Mesodermal cell (in vitro differentiated cells): ENCODE measurements at regions not wholly inside any gene's neighbourhood (a gene's known extent, or its start where the extent isn't known, plus 50 kb on each side); places are given as distances from the start of the nearest gene placed in this dataset.

ENCODE experiments used
- H3K27ac ChIP-seq: 2 replicates; pipeline ENCODE4 v1.7.0; 2013; ENCODE audit warnings: mild to moderate bottlenecking, low read depth, low read length, moderate library complexity; ENCODE audit not compliant: severe bottlenecking
- H3K36me3 ChIP-seq: 2 replicates; pipeline ENCODE4 v1.7.1; 2013; ENCODE audit warnings: mild to moderate bottlenecking, low read length, moderate library complexity; ENCODE audit not compliant: control insufficient read depth, insufficient read depth
- H3K4me1 ChIP-seq: one replicate; pipeline ENCODE4 v1.7.1; 2013; ENCODE audit warnings: mild to moderate bottlenecking, low read length; ENCODE audit not compliant: insufficient read depth, control insufficient read depth, poor library complexity, severe bottlenecking
- H3K4me3 ChIP-seq: 2 replicates; pipeline ENCODE4 v1.7.0; 2013; ENCODE audit warnings: low read length, control low read depth, mild to moderate bottlenecking; ENCODE audit not compliant: insufficient read depth, poor library complexity, severe bottlenecking; ENCODE audit errors: extremely low read depth
- H3K9me3 ChIP-seq: 2 replicates; pipeline ENCODE4 v1.7.1; 2013; ENCODE audit warnings: mild to moderate bottlenecking, low read length, moderate library complexity; ENCODE audit not compliant: control insufficient read depth
- WGBS, 2 experiments: methylation state at CpG; one replicate each; pipeline ENCODE4 v1.1.5; 2013; ENCODE audit warnings: missing lambda C conversion rate in 2 of 2; ENCODE audit not compliant: insufficient coverage in 2 of 2; 5-methylcytosine and 5-hydroxymethylcytosine counted together

- H3K4me1 ChIP-seq, result no peaks in the 10 kb centered on the region
- WGBS, 2 experiments, result no CpG with 5 or more reads among the region's 1 CpG
Observed at GRCh38 chr2:146143971-146144370, 1624.1 kb upstream of the ZEB2 start.

GRCh38 chr2:146138820-146139219 lies 1618.9 kb upstream of the ZEB2 start:
- no CpG with 5 or more reads among the region's 3 CpGs for WGBS, 2 experiments
- H3K9me3 ChIP-seq, result no peaks in the 10 kb centered on the region
- H3K4me1 ChIP-seq, result no peaks in the 10 kb centered on the region
- no peaks in the 10 kb centered on the region for H3K36me3 ChIP-seq
- H3K27ac ChIP-seq, result no peak overlapping the region
- no peak overlapping the region for H3K4me3 ChIP-seq

More at GRCh38 chr2:146143971-146144370, 1624.1 kb upstream of the ZEB2 start:
- no peaks in the 10 kb centered on the region for H3K9me3 ChIP-seq
- H3K27ac ChIP-seq, result no peak overlapping the region
- H3K4me3 ChIP-seq, result no peak overlapping the region
- H3K36me3 ChIP-seq, result no peaks in the 10 kb centered on the region

- Histone ChIP-seq H3K9me3 (no peaks in the 10 kb centered on the region), H3K27ac (no peak overlapping the region), H3K4me1 (peaks cover under 1% of the 10 kb centered on the region), H3K4me3 (no peak overlapping the region), H3K36me3 (no peaks in the 10 kb centered on the region)
- no CpG with 5 or more reads among the region's 1 CpG for WGBS, 2 experiments
Observed at GRCh38 chr2:146135245-146135644, 1615.3 kb upstream of the ZEB2 start.

- H3K4me3 ChIP-seq, result no peak overlapping the region
- H3K4me1 ChIP-seq, result peaks cover 3% of the 10 kb centered on the region
- WGBS, 2 experiments, result no CpG with 5 or more reads among the region's 1 CpG
- H3K36me3 ChIP-seq, result no peaks in the 10 kb centered on the region
- no peaks in the 10 kb centered on the region for H3K9me3 ChIP-seq
- H3K27ac ChIP-seq, result no peak overlapping the region
Observed at GRCh38 chr2:146131785-146132184, 1611.9 kb upstream of the ZEB2 start.

- Histone ChIP-seq H3K9me3 (no peaks in the 10 kb centered on the region), H3K4me3 (no peak overlapping the region), H3K27ac (no peak overlapping the region), H3K4me1 (peaks cover 3% of the 10 kb centered on the region), H3K36me3 (no peaks in the 10 kb centered on the region)
- WGBS, 2 experiments, result 54 to 64% methylated on average over 2 of the region's 2 CpGs
Observed at GRCh38 chr2:146131048-146131447, 1611.1 kb upstream of the ZEB2 start.

- Histone ChIP-seq H3K27ac (no peak overlapping the region), H3K4me1 (peaks cover 3% of the 10 kb centered on the region), H3K9me3 (no peaks in the 10 kb centered on the region), H3K36me3 (no peaks in the 10 kb centered on the region), H3K4me3 (no peak overlapping the region)
- WGBS, 2 experiments, result 82 to 83% methylated on average over 2 of the region's 4 CpGs
Observed at GRCh38 chr2:146130290-146130689, 1610.4 kb upstream of the ZEB2 start.

- H3K9me3 ChIP-seq, result no peaks in the 10 kb centered on the region
- no CpG with 5 or more reads among the region's 2 CpGs for WGBS, 2 experiments
- no peak overlapping the region for H3K27ac ChIP-seq
- no peaks in the 10 kb centered on the region for H3K36me3 ChIP-seq
- H3K4me1 ChIP-seq, result peaks cover 3% of the 10 kb centered on the region
- H3K4me3 ChIP-seq, result no peak overlapping the region
Observed at GRCh38 chr2:146129231-146129630, 1609.3 kb upstream of the ZEB2 start.

GRCh38 chr2:146128216-146128615 lies 1608.3 kb upstream of the ZEB2 start:
- H3K9me3 ChIP-seq, result no peaks in the 10 kb centered on the region
- no peak overlapping the region for H3K27ac ChIP-seq
- no peak overlapping the region for H3K4me3 ChIP-seq
- H3K4me1 ChIP-seq, result peaks cover 3% of the 10 kb centered on the region
- H3K36me3 ChIP-seq, result no peaks in the 10 kb centered on the region
- no CpG with 5 or more reads among the region's 3 CpGs for WGBS, 2 experiments

GRCh38 chr2:146125551-146125950 lies 1605.6 kb upstream of the ZEB2 start:
- Histone ChIP-seq H3K4me3 (no peak overlapping the region), H3K4me1 (peaks cover 3% of the 10 kb centered on the region), H3K27ac (no peak overlapping the region), H3K36me3 (no peaks in the 10 kb centered on the region), H3K9me3 (no peaks in the 10 kb centered on the region)

GRCh38 chr2:146124741-146125140 lies 1604.8 kb upstream of the ZEB2 start:
- H3K36me3 ChIP-seq, result no peaks in the 10 kb centered on the region
- no CpG with 5 or more reads among the region's 2 CpGs for whole genome bisulfite sequencing, 2 experiments
- no peak overlapping the region for H3K27ac ChIP-seq

GRCh38 chr2:146123714-146124113 lies 1603.8 kb upstream of the ZEB2 start:
- no peaks in the 10 kb centered on the region for H3K36me3 ChIP-seq
- H3K4me1 ChIP-seq, result no peaks in the 10 kb centered on the region
- WGBS, 2 experiments, result 86 to 100% methylated on average over 1 of the region's 1 CpG
- no peak overlapping the region for H3K27ac ChIP-seq
- no peak overlapping the region for H3K4me3 ChIP-seq
- H3K9me3 ChIP-seq, result no peaks in the 10 kb centered on the region

More at GRCh38 chr2:146124741-146125140, 1604.8 kb upstream of the ZEB2 start:
- Histone ChIP-seq H3K9me3 (no peaks in the 10 kb centered on the region), H3K4me3 (no peak overlapping the region), H3K4me1 (no peaks in the 10 kb centered on the region)
